GM21526 (cell line): ENCODE measurements at regions not wholly inside any gene's neighbourhood (a gene's known extent, or its start where the extent isn't known, plus 50 kb on each side); places are given as distances from the start of the nearest gene placed in this dataset.

Experiments
- ATAC-seq: cut with Tn5 transposase; IDR thresholded peaks from one replicate; pipeline ENCODE4 v1.9.1; 2021; ENCODE audit warnings: moderate library complexity; ENCODE audit not compliant: unreplicated experiment, low FRiP score

DNA sequence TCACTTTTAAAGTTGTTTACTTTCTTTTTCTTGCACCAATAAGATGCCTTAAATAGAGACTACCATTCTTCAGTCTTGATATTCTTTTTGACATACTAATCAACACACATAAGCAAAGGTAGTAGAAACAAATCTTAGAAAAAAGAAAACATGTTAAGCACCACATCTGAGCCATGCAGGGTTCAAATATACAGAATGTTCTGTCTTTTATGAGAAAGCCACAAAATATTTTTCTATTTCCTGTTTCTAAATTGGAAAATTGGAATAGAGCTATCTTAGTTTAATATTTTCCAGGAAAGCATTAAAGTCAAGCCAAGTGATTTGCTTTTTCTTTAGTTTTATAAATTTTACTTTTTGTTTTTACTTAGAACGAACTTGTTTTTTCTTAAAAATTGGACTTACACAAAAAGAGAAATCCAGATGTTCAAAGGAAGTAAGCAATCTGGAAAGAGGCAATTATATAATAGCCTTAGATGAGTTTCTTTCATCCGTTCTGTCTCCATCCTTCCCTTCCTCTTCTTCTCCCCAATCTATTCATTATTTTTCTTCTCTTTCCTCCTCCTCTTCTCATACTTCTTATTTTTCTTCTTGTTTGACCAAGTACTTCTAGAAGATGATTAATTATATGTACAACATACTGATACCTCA, 731.7 kb downstream of the SQOR start:
- ATAC-seq, result no peak

DNA sequence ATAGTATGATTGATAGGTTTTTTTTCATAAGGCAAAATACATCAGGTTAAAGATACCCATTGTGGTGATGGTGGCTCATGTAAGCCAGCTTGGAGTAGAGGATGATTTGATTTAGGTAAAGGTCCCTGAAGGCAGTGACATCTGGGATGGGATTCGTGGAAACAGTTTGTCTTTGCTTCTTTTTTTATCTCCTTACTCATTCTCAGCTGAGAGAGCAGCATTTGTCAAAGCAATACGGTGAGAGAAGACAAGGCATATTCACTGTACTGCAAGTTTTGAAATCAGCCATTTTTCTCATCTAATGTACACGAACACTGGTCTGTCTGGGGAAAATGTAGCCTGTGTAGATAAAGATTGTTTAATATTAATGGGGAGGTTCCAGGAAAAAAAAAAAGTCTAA, 749.1 kb downstream of the SQOR start:
- no peak for ATAC-seq

DNA sequence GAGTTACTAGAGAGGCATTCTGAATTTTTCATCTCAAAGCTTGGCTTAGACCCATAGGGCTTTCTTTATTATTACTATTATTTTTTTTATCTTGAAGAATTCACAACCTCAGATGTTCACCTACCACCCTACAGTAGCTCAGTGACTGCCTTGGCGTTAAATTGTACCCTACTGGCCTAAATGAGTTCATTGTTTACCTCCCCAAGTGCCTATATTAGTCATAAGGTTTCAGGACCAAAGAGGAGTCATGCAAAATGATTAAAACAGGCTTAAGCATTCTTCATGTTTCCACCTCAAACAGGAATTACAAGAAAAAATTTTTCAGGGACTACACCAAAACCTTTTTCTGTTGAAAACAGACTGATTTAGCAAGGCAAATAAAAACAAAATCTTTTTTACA, 751.5 kb downstream of the SQOR start:
- no peak for ATAC-seq

DNA sequence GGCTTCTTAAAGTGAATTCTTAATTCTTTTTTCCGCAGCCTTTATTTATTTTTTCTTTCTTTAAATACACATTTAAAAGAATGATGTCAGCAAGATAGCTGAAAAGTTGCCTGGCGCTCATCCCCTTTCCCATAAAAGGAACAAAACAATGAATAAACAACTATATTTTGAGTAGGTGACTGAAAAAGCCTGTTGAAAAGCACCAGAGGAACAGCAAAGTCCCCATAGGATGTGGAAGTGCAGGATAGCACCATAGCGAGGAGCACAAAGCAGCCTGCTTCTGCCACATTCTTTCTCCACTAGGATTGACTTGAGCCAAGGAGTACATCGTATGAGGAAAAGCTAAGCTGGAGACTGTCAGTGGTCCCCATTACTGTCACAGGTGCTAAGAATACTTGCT, 754.9 kb downstream of the SQOR start:
- no peak for ATAC-seq

DNA sequence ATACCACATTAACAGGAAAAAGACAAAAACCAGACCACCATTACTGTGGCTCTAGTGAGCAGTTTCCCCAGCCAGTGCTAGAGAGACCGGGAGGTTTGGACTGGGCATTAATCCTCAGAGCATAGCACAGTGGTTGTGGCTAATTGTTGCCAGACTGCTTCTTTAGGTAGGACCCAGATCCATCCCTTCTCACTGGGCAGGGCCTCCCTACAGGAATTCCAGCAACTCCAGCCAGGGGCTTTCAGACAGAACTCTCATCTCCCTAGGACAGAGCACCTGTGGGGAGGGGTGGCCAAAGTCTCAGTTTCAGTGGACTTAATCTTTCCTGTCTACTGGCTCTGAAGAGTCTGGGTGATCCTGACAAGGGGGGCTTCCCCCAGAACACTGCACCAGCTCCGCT, 759.6 kb downstream of the SQOR start:
- ATAC-seq, result no peak

DNA sequence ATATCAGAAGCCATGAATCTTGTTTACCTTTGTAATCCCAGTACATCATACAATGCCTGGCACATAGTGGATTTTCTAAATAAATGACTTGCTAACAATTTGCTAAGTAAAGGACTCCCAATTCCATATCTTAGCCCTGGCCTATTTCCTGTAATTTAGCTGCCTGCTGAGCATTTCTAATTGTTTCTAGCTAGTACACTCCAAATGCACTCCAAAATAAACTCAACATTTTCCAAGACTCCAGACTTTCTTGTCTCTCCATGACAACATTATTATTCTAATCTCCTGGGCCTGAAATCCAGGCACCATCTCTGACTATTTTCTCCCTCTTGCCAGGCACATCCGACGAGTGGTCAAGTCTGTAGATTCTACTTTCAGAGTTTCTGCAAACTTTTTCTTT, 773.5 kb downstream of the SQOR start:
- ATAC-seq, result no peak

DNA sequence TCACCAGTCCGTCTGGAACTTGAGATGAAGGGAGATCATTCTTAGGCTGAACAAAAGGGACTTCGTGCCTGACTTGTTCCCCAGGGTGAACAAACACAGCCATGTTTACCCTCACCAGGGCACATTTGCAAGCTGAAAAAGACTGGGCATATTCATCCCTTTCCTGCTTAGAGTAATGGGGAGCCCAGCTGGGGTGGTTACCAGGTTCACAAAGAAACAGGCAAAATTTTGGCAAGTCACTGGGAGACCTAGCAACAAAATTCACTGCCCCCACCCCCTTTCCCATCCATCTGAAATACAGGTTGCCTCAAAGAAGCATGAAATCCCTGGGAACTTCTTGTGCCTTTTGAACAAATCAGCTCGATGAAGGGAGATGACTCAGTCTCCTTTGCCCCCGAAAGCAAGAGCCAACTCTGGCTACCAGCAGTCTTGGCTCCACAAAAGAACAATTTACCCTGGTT, 775.0 kb downstream of the SQOR start:
- ATAC-seq, result no peak

DNA sequence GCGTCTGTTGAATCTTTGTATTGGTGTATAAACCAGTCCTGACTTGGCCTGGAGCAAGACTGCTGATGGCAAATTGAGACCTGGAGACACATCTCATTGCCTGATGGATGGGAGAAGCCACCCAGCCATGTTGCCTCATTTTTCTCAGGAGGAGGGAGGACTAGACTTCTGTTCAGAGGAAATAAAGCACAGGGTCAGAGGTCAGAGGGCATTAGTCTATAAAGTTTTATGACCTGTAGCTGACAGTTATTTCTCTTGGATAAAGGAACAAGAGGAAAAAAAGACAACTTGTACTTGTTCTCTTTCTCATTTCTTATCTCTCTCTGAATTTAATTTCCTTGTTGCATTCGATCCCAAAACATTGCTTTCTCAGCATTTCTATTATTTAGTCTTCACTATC, 775.9 kb downstream of the SQOR start:
- no peak for ATAC-seq

DNA sequence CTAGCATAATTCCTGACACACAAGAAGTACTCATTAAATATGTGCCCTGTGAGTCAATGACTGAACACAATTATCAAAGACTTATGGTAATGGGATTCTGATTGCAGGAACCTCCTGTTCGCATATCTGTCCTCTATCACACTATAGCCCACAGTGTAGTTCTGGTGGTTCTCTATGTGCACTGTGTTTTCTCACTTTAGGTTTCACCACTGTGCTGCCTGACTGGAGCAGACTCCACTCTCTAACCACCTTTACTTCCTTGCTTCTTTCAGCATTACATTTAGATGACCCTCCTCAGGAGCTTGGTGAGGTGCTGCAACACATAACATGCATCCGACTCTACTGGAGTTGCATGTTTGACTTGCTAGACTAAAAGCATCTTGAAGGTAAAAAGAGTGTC, 777.1 kb downstream of the SQOR start:
- no peak for ATAC-seq

DNA sequence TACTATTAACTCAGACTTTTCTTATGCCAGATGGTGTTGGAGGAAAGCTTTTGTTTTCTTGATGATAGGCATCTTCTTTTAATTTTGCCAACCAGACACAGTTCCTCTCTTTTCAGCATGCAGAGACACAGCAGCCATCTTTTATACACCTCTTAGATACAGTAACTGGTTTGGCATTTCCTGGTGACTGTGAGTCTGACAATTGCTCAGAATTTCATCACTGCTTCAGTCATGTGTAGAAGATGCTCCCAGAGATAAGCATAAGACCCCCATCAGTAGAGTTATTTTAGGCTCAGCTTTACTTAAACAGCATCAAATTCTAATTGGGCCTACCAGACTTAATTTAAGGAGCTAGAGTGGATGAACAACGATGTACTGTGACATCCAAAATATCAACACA, 779.0 kb downstream of the SQOR start:
- no peak for ATAC-seq

DNA sequence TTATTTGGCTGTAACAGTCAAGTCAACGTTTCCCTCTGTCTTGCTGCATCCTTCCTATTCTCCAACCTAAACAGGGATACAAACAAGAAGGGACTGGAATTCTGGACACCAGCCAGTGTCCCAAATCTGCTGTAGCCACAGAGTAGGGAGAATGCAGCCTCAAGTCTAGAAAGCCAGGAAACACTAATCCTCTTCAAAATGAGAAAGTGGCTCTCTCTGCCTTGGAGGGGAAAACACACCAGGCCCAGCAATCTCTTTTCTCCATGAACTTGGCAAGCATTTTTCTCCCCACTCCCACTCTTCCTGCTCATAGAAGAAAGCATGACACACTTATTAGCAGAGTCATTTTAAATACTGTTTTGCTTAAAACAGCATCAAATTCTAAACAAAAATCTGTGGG, 781.7 kb downstream of the SQOR start:
- ATAC-seq, result no peak

DNA sequence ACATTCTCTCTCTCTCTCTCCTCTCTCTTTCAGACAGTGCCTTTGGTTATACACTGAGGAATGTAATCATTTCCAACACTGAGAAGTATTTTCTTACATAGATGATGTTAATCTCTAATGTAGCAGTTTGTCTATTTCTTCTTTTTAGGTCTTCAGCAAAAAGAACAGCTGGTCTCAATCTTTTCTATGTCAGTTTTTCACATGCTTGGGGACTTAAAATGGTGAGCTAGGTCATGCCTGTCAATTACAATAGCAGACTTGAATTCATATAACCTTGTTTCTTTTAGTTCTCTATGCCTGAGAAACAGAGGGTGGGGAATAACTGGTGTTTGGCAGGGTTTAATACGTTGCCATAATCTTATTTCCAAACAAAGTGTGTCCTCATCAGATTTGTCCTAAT, 786.2 kb downstream of the SQOR start:
- no peak for ATAC-seq

DNA sequence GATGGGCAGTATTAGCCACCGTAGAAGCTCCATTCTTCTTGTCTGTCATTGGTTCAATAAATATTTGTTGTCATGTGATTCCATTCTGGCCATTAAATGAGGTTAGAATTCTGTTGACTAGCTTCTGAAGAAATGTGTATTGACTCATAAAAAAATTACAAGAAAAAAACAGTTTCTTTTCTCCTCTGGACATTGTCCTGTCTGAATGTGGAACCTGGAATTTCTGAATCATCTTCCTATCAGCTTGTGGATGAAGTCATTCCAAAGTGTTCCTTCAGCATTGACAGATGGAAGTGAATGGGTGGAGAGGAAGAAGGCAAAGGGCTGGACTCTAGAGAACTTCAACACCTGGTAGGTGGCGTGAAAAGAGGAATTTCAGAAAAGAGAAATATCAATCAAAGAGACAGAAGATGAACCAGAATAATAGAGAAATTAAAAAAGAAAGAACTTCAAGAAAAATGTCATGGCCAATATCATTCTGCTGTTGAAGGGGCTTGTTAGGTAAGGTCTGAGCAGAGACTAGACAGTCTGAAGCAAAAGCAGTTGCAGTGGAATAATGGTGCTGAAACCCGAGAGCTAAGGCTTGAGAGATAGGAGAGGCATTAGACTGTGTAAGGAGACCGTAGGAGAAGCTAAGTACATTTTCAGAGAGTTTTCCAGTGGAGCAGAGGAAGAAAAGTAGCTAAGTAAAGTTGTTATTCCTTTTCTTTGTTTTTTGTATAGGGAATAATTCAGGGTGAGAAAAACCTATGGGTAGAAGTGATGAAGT, 806.6 kb downstream of the SQOR start:
- ATAC-seq, result no peak

DNA sequence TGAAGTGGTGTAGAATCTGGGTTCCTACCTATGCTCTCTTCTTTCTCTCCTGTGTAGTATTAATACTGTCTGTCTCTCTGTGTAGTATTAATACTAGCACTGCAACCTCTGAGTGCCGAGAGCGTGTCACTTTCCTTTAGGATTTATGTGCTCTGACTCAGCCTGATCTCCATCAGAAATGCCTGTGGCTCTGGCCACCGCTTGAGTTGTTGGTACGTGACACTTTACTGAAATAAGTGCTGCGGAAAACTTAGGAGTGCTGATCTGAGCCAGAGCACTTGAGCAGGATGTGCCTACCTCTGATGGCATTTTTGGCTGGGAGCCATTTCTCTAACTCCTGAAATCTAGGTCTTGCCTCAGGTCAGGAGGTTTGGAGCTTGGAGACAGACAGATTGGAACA, 807.4 kb downstream of the SQOR start:
- ATAC-seq, result no peak

DNA sequence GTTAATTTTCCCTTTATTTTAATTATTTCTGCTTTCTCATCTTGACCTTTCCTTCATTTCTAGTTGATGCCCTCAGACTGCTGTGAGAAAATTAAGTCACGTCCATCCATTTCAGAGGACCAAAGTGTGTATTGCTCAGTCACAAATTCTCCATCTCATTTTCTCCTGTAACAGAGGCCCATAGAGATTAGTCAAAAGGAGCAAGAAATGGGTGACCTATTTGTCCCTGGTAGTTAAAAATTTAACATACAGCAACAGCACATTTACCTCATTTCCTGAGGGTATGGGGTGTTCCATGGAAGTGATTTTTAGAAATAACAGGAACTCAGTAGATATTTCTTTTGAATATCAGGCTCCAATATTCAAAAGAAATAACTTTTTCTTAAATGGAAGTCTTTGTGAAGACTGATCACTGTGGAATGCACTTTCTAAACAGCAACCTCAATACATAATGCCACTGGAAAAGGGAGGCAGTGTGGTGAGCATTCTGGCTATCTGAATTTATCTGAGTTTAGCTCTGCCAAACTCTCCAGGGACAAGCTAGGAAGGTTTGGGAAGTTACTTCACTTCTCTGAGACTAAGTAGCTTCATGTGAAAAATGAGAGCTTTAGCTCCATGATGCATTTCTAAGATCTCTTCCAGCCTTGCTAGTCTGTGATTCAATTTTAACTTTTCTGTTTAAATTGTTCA, 808.2 kb downstream of the SQOR start:
- no peak for ATAC-seq

DNA sequence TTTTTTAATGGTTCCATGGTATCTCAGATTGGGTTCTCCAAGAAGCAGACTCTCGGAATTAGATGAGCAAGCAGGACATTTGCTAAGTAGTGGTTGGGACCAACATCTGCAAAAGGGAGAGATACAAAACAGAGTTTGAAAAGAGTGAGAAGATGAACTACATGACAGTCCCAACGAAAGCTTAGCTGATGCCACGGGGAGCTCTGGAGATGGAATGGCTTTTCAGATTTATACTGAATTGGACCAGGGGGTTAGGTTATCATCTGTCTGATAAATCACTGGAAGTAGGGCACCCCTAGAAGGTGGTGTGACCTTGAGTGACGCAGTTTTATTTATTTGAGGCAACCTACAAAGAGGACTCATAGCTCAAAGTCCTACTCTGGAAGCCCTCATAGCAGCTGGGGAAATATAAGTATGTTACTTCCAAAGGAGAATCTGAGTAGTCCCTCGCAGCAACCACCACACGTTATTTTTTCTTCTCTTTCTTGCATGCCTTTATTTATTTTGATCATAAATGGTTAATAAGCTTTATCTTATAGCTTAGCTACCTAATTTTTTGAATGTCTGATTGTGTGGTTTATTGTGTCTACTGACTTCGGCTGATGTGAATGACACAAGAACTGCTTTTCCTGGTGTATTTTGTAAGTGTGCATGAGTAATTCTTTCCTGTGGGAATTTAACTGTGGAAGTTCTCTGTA, 815.4 kb downstream of the SQOR start:
- no peak for ATAC-seq

DNA sequence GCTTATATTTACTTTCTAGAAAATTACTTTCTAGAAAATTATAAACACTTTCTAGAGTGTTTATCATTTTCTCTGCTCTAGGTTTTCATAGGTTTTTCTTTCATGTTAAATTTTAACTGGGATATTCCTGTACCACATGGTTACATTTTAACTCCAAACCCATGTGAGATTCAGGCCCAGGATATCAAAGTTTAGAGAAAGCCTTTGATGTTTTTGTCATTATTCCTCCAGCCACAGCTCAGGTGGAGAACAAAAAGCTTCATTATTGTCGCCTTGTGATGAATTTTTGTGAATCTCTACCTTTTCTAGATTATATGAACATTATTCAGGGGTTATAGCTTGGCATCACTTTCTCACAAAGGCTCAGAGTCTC, 816.0 kb downstream of the SQOR start:
- no peak for ATAC-seq

DNA sequence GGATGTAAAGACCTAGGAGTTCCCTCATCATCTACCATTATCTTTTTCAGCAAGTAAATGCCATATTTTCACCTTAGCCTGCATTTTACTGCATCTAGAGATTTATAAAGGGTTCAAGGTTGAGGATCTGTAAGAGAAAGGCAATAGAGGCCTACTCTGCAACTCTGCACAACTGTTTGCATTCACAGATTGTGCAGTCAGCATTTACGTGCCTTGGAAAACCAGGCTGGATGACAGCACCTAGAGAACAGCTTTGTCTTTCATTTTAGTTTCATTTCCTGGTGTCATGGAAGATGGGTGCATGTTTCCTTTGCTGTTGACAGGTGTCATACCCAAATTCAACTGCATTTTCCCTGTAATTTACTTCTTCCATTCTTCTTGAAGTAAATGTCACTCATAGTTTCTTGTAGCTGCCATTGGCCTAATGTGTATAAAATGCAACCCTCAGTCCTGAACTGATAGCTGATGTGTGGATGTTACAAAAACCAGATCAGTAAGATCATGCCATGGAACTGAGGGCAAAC, 817.5 kb downstream of the SQOR start:
- no peak for ATAC-seq

DNA sequence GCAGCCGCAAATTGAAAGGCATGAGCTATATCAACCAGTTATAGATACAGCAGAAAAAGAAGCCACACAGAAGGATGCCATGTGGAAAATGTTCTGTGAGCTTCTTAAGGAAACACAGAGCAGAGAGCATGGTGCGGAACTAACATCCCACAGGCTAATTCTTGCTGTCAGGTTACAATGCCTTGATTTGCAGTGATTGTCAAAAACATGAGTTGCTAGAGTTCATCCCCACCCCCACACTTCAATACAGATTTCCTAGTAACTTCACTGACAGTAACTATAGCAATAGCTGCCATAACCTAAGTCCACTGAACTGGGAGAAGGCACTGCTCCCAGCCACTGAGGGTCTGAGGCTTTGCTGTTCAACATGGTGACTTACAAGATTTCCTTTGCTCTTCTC, 821.6 kb downstream of the SQOR start:
- ATAC-seq, result no peak

DNA sequence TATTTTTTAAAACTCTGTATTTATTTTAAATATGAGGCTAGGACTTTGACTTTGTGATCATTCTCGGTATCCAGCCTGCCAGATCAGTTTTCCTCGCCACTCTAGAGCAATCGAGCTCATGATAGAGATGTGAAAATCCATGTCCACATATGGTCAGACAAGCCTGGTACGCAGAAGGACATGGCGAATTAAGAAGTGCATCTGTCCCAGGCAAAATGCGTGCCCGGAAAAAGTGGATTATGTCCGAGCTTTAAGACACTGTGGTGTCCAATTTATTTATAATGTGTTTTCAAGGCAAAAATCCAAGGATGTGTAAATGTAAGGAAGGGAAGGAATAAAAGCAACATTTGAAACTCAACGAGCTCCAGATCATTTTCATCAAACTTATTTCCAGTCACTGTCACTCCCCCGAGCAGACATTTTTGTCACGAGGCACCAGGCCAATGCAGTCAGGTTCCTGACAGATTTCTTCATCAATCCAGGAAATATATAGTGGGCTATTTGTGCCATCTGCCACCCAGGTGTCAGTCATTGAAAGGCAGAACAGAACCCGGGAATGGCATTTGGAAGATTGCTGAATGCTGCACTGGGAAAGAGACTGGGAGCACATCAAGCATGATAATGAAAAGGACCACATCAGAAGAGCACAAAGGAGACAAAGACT, 825.7 kb downstream of the SQOR start:
- ATAC-seq, result no peak

DNA sequence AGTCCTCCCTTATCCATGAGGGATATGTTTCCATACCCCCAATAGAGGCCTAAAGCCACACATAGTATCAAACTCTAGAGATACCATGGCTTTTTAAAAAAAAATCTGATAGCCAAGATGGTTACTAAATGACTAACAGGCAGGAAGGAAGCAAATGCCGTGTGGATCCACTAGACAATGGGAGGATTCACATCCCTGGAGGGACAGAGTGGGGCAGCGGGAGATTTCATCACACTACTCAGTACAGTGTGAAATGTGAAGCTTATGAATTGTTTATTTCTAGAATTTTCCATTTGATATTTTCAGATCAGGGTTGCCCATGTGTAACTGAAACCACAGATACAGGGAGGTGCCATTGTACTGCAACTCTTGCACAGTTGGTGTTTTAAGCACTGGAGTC, 826.6 kb downstream of the SQOR start:
- no peak for ATAC-seq
